ENCODE measurements at regions not wholly inside any gene's neighbourhood (a gene's known extent, or its start where the extent isn't known, plus 50 kb on each side); places are given as distances from the start of the nearest gene placed in this dataset.

DNA sequence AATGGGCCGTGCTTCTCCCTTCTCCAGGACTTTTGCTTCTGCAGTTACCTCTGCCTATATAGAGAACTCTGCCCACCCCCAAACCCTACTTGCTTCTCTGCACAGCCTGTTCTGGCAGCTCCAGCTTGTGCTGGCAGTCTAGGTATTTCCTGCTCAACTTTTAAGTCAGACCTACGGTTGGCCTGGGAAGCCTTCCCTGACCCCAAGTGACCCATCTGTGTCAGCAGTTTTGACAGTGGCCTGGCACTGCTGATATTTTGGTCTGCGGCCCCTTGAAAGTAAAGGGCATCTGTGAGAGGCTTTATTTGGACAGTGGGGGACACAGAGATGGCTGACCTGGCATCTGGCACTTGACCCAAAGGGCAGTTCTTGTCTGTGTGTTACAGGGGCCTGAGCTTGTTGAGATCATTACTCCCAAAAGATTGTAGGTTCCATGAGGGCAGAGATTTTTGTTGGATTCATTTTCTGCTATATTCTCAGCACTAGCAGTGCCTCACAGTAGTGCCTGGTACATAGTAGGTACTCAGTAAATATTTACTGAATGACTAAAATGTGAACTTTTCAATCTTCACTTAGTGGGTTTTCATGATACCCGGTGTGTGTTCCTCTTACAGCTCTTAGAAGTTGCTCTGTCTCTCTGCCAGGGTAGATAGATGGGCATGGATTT, 55.2 kb upstream of the TRAK1 start:
- TF ChIP-seq CTCF (IDR thresholded peaks at IDR 0.05) (no peak), ZFX (IDR thresholded peaks at IDR 0.05; ENCODE audit: borderline replicate concordance) (no peak)
